ENCODE measurements at regions not wholly inside any gene's neighbourhood (a gene's known extent, or its start where the extent isn't known, plus 50 kb on each side); places are given as distances from the start of the nearest gene placed in this dataset.

- H3K4me1 ChIP-seq (replicated peaks in 1 of 4; ENCODE audit: control insufficient read depth in 3 of 4, insufficient read depth in 4 of 4, low read length in 3 of 4) = no peaks in the 10 kb centered on the region
- no peak overlapping the region for H2BK5ac ChIP-seq (ENCODE audit: low read depth, low read length)
- H3K4me3 ChIP-seq (ENCODE audit: extremely low read depth in 1 of 4, insufficient read depth in 2 of 4, low read depth in 3 of 4, low read length in 4 of 4) = no peak overlapping the region
- 100% methylated on average over 2 of the region's 2 CpGs; no CpG with 5 or more reads in 1 of the 2 experiments for WGBS, 2 experiments (ENCODE audit: extremely low coverage in 1 of 2, insufficient coverage in 1 of 2, insufficient read length in 1 of 2, insufficient replicate concordance in 2 of 2, low coverage in 1 of 2, low lambda C conversion rate in 2 of 2, missing lambda C conversion rate in 1 of 2)
- H2BK20ac ChIP-seq (ENCODE audit: low read length) = no peak overlapping the region
- H3K14ac ChIP-seq (ENCODE audit: insufficient read length) = no peak overlapping the region
- POLR2A ChIA-PET (ENCODE audit: partially characterized antibody) = no interaction called here
- no peak overlapping the region for H3K4ac ChIP-seq (replicated peaks; ENCODE audit: insufficient read length, low read depth, low read length)
- no peaks in the 10 kb centered on the region for H4K20me1 ChIP-seq (replicated peaks in 1 of 2; ENCODE audit: control insufficient read depth in 1 of 2, insufficient read depth in 2 of 2, low read length in 2 of 2)
- H2BK12ac ChIP-seq (ENCODE audit: low read depth, low read length) = no peak overlapping the region
- H4K8ac ChIP-seq (ENCODE audit: extremely low read depth, insufficient read depth, low read length) = no peak overlapping the region
- H3K79me2 ChIP-seq (ENCODE audit: control insufficient read depth in 1 of 2, insufficient read depth in 2 of 2, low read length in 2 of 2) = no peaks in the 10 kb centered on the region
- CTCF ChIA-PET (ENCODE audit: partially characterized antibody) = interaction anchor here (1.3 to 1.5 kb wide), 2 partner anchors 90 to 119 kb away, joined by 3 read pairs; no protein-coding TSS in a partner anchor
- no peaks in the 10 kb centered on the region for H3K23me2 ChIP-seq (ENCODE audit: low read depth, low read length)
- DNase-seq (ENCODE audit: low read depth in 1 of 2, low spot score in 2 of 2) (no peak), FAIRE-seq (no peak)
- no peaks in the 10 kb centered on the region for H3K79me1 ChIP-seq (ENCODE audit: low read depth, low read length)
- no peaks in the 10 kb centered on the region for H3K9me3 ChIP-seq (ENCODE audit: insufficient read depth in 2 of 2, low read depth in 1 of 2, low read length in 1 of 2)
- H3K23ac ChIP-seq (ENCODE audit: insufficient read length) = no peak overlapping the region
- H3K18ac ChIP-seq (ENCODE audit: extremely low read depth, low read length) = no peak overlapping the region
- no peak overlapping the region for H3K56ac ChIP-seq (replicated peaks; ENCODE audit: insufficient read length, low read depth, low read length)
- TF ChIP-seq CTCF (IDR thresholded peaks at IDR 0.05; ENCODE audit: control extremely low read depth in 1 of 3, insufficient read depth in 1 of 3, low read depth in 1 of 3, low read length in 3 of 3) (no peak), KDM5A (IDR thresholded peaks at IDR 0.05; ENCODE audit: low read length) (no peak), ATF2 (IDR thresholded peaks at IDR 0.05; ENCODE audit: low read length) (no peak), TAF1 (IDR thresholded peaks at IDR 0.05; ENCODE audit: low read depth, low read length) (no peak), TCF12 (IDR thresholded peaks at IDR 0.05; ENCODE audit: low read depth, low read length) (no peak), TBP (IDR thresholded peaks at IDR 0.05; ENCODE audit: low read depth, low read length) (no peak), SIN3A (conservative IDR thresholded peaks at IDR 0.05 in 1 of 2, IDR thresholded peaks at IDR 0.05 in 1 of 2; ENCODE audit: low read depth in 1 of 2, low read length in 2 of 2) (no peak), CBX8 (IDR thresholded peaks at IDR 0.05; ENCODE audit: borderline replicate concordance, low read depth, low read length) (no peak), CBX5 (IDR thresholded peaks at IDR 0.05; ENCODE audit: low read depth, low read length) (no peak), RNF2 (IDR thresholded peaks at IDR 0.05; ENCODE audit: borderline replicate concordance, low read depth, low read length, missing control alignments, poor library complexity, severe bottlenecking) (no peak)
- no peak overlapping the region for H4K5ac ChIP-seq (ENCODE audit: insufficient read length, low read depth, low read length)
- no peak overlapping the region for H2AK5ac ChIP-seq (ENCODE audit: low read depth, low read length)
- H4K91ac ChIP-seq (replicated peaks; ENCODE audit: insufficient read length, low read length) = no peak overlapping the region
- no peak overlapping the region for H3K27ac ChIP-seq (ENCODE audit: low read depth, low read length)
- no peak overlapping the region for H3K4me2 ChIP-seq (ENCODE audit: insufficient read depth in 1 of 2, low read depth in 2 of 2, low read length in 2 of 2)
- no peak overlapping the region for H2BK120ac ChIP-seq (replicated peaks; ENCODE audit: low read depth, low read length)
- H3K9ac ChIP-seq (replicated peaks in 1 of 4; ENCODE audit: extremely low read depth in 1 of 4, low read depth in 3 of 4, low read length in 3 of 4) = no peak overlapping the region
- no peaks in the 10 kb centered on the region for H3K27me3 ChIP-seq (replicated peaks in 1 of 4; ENCODE audit: control insufficient read depth in 3 of 4, extremely low read depth in 1 of 4, insufficient read depth in 3 of 4, low read length in 3 of 4)
- no peak overlapping the region for H2BK15ac ChIP-seq (ENCODE audit: low read length)
- H2AFZ ChIP-seq (ENCODE audit: low read length) = no peak overlapping the region
- no peaks in the 10 kb centered on the region for H3K36me3 ChIP-seq (ENCODE audit: control insufficient read depth in 2 of 4, insufficient read depth in 4 of 4, low read length in 3 of 4)
These were observed 368.9 kb upstream of the ST8SIA4 start for GRCh38 chr5:101271945-101272344.

All from H1 (cell line).